ENCODE measurements at regions not wholly inside any gene's neighbourhood (a gene's known extent, or its start where the extent isn't known, plus 50 kb on each side); places are given as distances from the start of the nearest gene placed in this dataset.

DNA sequence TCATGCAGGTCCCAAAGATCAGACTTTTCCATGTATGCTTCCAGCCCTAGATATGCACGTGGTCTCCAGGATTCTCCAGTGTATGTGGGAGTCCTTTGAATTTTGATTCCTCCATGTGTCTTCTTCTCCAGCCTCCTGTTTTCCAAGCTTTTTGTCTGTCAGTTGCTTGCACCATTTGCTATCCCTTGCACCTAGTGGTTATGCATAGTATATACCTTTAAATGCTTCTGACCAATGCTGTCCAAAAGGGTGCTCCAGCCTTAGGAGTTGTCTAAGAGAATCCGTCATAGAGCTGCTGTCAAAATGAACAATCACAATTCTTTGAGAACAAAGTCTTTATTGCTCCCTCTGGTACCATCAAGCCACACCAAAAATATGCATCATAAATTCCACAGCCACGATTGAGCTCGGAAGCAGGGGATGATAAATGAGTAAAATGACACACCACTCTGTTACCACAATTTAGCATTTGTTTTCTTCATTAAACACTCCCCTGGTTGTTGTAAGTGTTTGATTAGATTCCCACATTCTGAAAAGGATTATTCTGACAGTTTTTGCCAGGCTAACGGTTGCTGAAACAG is 706.2 kb upstream of the GJE1 start:
- Histone ChIP-seq H3K4me3 (ENCODE audit: severe bottlenecking) (no peak overlapping the region), H3K4me1 (ENCODE audit: insufficient read depth, poor library complexity, severe bottlenecking) (peaks cover 9% of the 10 kb centered on the region), H3K36me3 (ENCODE audit: low read depth) (no peaks in the 10 kb centered on the region), H3K27me3 (ENCODE audit: insufficient read depth, poor library complexity, severe bottlenecking) (no peaks in the 10 kb centered on the region), H3K9me3 (ENCODE audit: severe bottlenecking) (peaks cover 10% of the 10 kb centered on the region), H3K27ac (ENCODE audit: poor library complexity, severe bottlenecking) (no peak overlapping the region)
- DNase-seq (ENCODE audit: low spot score) (no peak), ATAC-seq (ENCODE audit: low read depth) (no peak)
- TF ChIP-seq, protein P1, sequence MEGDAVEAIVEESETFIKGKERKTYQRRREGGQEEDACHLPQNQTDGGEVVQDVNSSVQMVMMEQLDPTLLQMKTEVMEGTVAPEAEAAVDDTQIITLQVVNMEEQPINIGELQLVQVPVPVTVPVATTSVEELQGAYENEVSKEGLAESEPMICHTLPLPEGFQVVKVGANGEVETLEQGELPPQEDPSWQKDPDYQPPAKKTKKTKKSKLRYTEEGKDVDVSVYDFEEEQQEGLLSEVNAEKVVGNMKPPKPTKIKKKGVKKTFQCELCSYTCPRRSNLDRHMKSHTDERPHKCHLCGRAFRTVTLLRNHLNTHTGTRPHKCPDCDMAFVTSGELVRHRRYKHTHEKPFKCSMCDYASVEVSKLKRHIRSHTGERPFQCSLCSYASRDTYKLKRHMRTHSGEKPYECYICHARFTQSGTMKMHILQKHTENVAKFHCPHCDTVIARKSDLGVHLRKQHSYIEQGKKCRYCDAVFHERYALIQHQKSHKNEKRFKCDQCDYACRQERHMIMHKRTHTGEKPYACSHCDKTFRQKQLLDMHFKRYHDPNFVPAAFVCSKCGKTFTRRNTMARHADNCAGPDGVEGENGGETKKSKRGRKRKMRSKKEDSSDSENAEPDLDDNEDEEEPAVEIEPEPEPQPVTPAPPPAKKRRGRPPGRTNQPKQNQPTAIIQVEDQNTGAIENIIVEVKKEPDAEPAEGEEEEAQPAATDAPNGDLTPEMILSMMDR (IDR thresholded peaks at IDR 0.05; ENCODE audit: poor library complexity, severe bottlenecking), result no peak

DNA sequence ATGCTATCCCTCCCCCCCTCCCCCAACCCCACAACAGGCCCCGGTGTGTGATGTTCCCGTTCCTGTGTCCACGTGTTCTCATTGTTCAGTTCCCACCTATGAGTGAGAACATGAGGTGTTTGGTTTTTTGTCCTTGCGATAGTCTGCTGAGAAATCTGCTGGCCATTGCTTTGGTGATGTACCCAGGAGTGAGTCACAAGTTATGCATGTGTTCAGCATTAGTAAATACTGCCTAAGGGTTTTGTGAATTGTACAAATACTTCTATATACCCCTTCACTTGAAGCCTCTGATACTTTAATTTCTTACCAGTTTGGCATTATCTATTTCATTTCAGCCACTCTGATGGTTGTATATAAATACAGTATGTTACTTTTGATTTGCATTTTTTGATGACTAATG is 711.3 kb upstream of the GJE1 start:
- H3K4me3 ChIP-seq (ENCODE audit: severe bottlenecking), result no peak overlapping the region
- no peaks in the 10 kb centered on the region for H3K27me3 ChIP-seq (ENCODE audit: insufficient read depth, poor library complexity, severe bottlenecking)
- DNase-seq (ENCODE audit: low spot score) (no peak), ATAC-seq (ENCODE audit: low read depth) (peak; percentile 100)
- H3K9me3 ChIP-seq (ENCODE audit: severe bottlenecking), result peaks cover 10% of the 10 kb centered on the region
- TF ChIP-seq, protein P1 (IDR thresholded peaks at IDR 0.05; ENCODE audit: poor library complexity, severe bottlenecking), result no peak
- no peaks in the 10 kb centered on the region for H3K36me3 ChIP-seq (ENCODE audit: low read depth)
- H3K4me1 ChIP-seq (ENCODE audit: insufficient read depth, poor library complexity, severe bottlenecking), result peaks cover 21% of the 10 kb centered on the region
- peak overlapping the region; percentile 64 for H3K27ac ChIP-seq (ENCODE audit: poor library complexity, severe bottlenecking)

DNA sequence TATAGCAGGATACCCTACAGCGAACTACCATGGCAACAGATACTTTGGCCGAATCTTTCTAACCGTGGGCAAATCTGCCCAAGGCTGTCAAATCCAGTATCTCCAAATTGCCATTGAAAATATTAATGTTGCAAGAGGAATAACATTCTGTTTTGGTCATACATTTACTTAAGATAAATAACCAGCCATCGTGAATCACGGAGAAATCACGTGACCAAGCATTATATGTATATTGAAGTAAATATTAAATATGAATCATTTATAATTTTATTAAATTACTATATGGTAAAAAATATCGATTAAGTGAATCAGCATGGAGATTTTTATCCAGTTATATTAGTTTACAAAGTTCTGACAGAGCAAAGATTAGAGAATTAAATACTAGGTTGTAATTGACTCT is 714.6 kb upstream of the GJE1 start:
- DNase-seq (ENCODE audit: low spot score), result no peak
- H3K36me3 ChIP-seq (ENCODE audit: low read depth), result no peaks in the 10 kb centered on the region
- ATAC-seq (ENCODE audit: low read depth), result no peak
- H3K9me3 ChIP-seq (ENCODE audit: severe bottlenecking), result peaks cover 3% of the 10 kb centered on the region
- H3K27ac ChIP-seq (ENCODE audit: poor library complexity, severe bottlenecking), result no peak overlapping the region
- TF ChIP-seq, protein P1 (IDR thresholded peaks at IDR 0.05; ENCODE audit: poor library complexity, severe bottlenecking), result no peak
- no peaks in the 10 kb centered on the region for H3K27me3 ChIP-seq (ENCODE audit: insufficient read depth, poor library complexity, severe bottlenecking)
- H3K4me3 ChIP-seq (ENCODE audit: severe bottlenecking), result no peak overlapping the region
- H3K4me1 ChIP-seq (ENCODE audit: insufficient read depth, poor library complexity, severe bottlenecking), result peaks cover 21% of the 10 kb centered on the region

DNA sequence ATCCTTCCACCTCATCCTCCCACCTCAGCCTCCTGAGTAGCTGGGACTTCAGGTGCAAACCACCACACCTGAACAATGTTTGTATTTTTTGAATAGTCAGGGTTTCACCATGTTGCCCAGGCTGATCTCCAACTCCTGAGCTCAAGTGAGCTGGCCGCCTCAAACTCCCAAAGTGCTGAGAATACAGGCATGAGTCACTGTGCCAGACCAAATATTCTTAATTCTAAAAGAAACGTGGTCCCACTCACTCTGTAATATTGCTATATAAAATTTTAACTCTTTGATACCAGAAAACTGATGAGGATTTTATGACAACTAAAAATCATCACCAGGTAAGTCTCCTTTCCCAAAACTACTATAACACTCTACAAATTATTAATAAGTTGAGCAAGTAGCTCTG is 716.8 kb upstream of the GJE1 start:
- Histone ChIP-seq H3K27me3 (ENCODE audit: insufficient read depth, poor library complexity, severe bottlenecking) (no peaks in the 10 kb centered on the region), H3K4me1 (ENCODE audit: insufficient read depth, poor library complexity, severe bottlenecking) (peaks cover 6% of the 10 kb centered on the region), H3K27ac (ENCODE audit: poor library complexity, severe bottlenecking) (no peak overlapping the region), H3K4me3 (ENCODE audit: severe bottlenecking) (no peak overlapping the region), H3K36me3 (ENCODE audit: low read depth) (no peaks in the 10 kb centered on the region; the same call in 1 of the 2 replicates), H3K9me3 (ENCODE audit: severe bottlenecking) (no peaks in the 10 kb centered on the region)
- ATAC-seq (ENCODE audit: low read depth) (no peak), DNase-seq (ENCODE audit: low spot score) (no peak)
- TF ChIP-seq, protein P1 (IDR thresholded peaks at IDR 0.05; ENCODE audit: poor library complexity, severe bottlenecking), result no peak

DNA sequence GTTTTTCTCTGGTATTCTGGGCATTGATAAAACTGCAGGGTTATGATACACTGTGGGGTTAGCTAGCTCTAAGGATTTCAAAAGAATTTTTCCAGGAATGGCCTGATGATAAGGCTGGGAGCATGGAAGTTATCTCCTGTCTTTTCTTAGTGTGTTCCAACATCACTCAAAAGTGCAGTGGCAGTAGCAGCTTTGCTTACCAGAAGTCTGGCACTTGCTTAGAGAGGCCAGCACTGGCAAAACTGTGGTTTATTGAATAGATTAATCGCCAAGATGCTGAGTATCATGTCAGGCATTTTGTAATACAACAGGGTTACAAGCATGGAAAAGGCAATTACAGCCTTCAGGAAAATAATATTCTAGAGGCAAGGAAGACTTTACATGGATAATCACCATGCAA is 719.5 kb upstream of the GJE1 start:
- no peaks in the 10 kb centered on the region; the same call in 1 of the 2 replicates for H3K36me3 ChIP-seq (ENCODE audit: low read depth)
- DNase-seq (ENCODE audit: low spot score), result no peak
- ATAC-seq (ENCODE audit: low read depth), result no peak

More for the DNA sequence above, 719.5 kb upstream of the GJE1 start:
- H3K27ac ChIP-seq (ENCODE audit: poor library complexity, severe bottlenecking), result no peak overlapping the region
- TF ChIP-seq, protein P1 (IDR thresholded peaks at IDR 0.05; ENCODE audit: poor library complexity, severe bottlenecking), result no peak
- no peak overlapping the region for H3K4me3 ChIP-seq (ENCODE audit: severe bottlenecking)
- H3K9me3 ChIP-seq (ENCODE audit: severe bottlenecking), result peaks cover 2% of the 10 kb centered on the region
- no peaks in the 10 kb centered on the region for H3K4me1 ChIP-seq (ENCODE audit: insufficient read depth, poor library complexity, severe bottlenecking)
- H3K27me3 ChIP-seq (ENCODE audit: insufficient read depth, poor library complexity, severe bottlenecking), result no peaks in the 10 kb centered on the region

Data from RWPE2 (cell line).